Small intestine (tissue), 7 donors: ENCODE measurements at regions not wholly inside any gene's neighbourhood (a gene's known extent, or its start where the extent isn't known, plus 50 kb on each side); places are given as distances from the start of the nearest gene placed in this dataset.

Source experiments
- DNase-seq, 2 donors: peaks; one replicate each; pipeline versions ENCODE4 v3.0.0 to v3.0.0-alpha.2; 2013
- FAIRE-seq: peaks from 2 replicates; lab custom pipeline; 2012; peaks lifted over from hg19 to GRCh38; lab: Jason Lieb, UNC
- H3K27ac ChIP-seq, 3 donors: one replicate each; pipeline ENCODE4 v1.5.1; 2013; ENCODE audit warnings: low read length in 2 of 3, mild to moderate bottlenecking in 2 of 3, control low read depth in 1 of 3, inconsistent platforms in 1 of 3, low read depth in 1 of 3, moderate library complexity in 1 of 3
- H3K27me3 ChIP-seq, 3 donors: one replicate each; pipeline ENCODE4 v1.6.1; 2013; ENCODE audit warnings: low read length in 3 of 3, inconsistent platforms in 1 of 3; ENCODE audit not compliant: control insufficient read depth in 3 of 3, insufficient read depth in 3 of 3
- H3K36me3 ChIP-seq, 3 donors: one replicate each; pipeline ENCODE4 v1.6.1; 2013; ENCODE audit warnings: low read length in 3 of 3, inconsistent platforms in 1 of 3, low read depth in 1 of 3, mild to moderate bottlenecking in 1 of 3, moderate library complexity in 1 of 3; ENCODE audit not compliant: control insufficient read depth in 3 of 3, insufficient read depth in 2 of 3
- H3K4me1 ChIP-seq, 3 donors: one replicate each; pipeline ENCODE4 v1.6.1; 2013; ENCODE audit warnings: low read length in 2 of 3, inconsistent platforms in 1 of 3, low read depth in 1 of 3, mild to moderate bottlenecking in 1 of 3, moderate library complexity in 1 of 3; ENCODE audit not compliant: control insufficient read depth in 3 of 3, insufficient read depth in 2 of 3
- H3K4me3 ChIP-seq, 3 donors: one replicate each; pipeline ENCODE4 v1.5.1; 2013; ENCODE audit warnings: low read length in 3 of 3, control low read depth in 1 of 3, inconsistent platforms in 1 of 3, low read depth in 1 of 3, mild to moderate bottlenecking in 1 of 3, moderate library complexity in 1 of 3
- H3K9me3 ChIP-seq, 2 donors: one replicate each; pipeline ENCODE4 v1.6.1; 2013; ENCODE audit warnings: low read depth in 1 of 2, low read length in 1 of 2; ENCODE audit not compliant: control insufficient read depth in 2 of 2, insufficient read depth in 1 of 2
- WGBS, 3 donors: extraction: QIAGEN DNeasy Blood & Tissue Kit; methylation state at CpG; one replicate each; pipeline ENCODE4 v1.1.7; 2013; 5-methylcytosine and 5-hydroxymethylcytosine counted together
- donor health status: healthy with polysubstance abuse.
- donor health status: control.
- donor health status: control.
- donor health status: Bipolar disorder and iron deficiency.
- donor health status: healthy.

- DNase-seq = peak in 1 of 2 donors; percentile 40
- Histone ChIP-seq H3K27ac (no peak overlapping the region), H3K4me3 (no peak overlapping the region), H3K4me1 (peaks cover 0 to 6% (median 0%) of the 10 kb centered on the region in 3 donors), H3K9me3 (no peaks in the 10 kb centered on the region), H3K27me3 (no peaks in the 10 kb centered on the region), H3K36me3 (no peaks in the 10 kb centered on the region)
- WGBS, 3 donors = 67 to 88% (median 86%) methylated on average over 3 of the region's 3 CpGs
- no peak for FAIRE-seq
Measured at GRCh38 chr13:60788156-60788829, 391.3 kb downstream of the TDRD3 start.

- Histone ChIP-seq H3K27me3 (no peaks in the 10 kb centered on the region), H3K4me1 (peaks cover 0 to 6% (median 0%) of the 10 kb centered on the region in 3 donors), H3K9me3 (peaks cover 0 to 2% of the 10 kb centered on the region in 2 donors), H3K36me3 (no peaks in the 10 kb centered on the region), H3K4me3 (no peak overlapping the region), H3K27ac (no peak overlapping the region)
- FAIRE-seq (no peak), DNase-seq (peak in 1 of 2 donors; percentile 15)
Measured at GRCh38 chr13:60787083-60787482, 390.1 kb downstream of the TDRD3 start.

- Histone ChIP-seq H3K27me3 (no peaks in the 10 kb centered on the region), H3K36me3 (no peaks in the 10 kb centered on the region), H3K4me1 (no peaks in the 10 kb centered on the region), H3K9me3 (no peaks in the 10 kb centered on the region), H3K27ac (no peak overlapping the region), H3K4me3 (no peak overlapping the region)
- FAIRE-seq (no peak), DNase-seq (no peak)
Measured at GRCh38 chr13:60772726-60773125, 375.7 kb downstream of the TDRD3 start.

GRCh38 chr13:60765700-60766411 is 368.8 kb downstream of the TDRD3 start:
- H3K9me3 ChIP-seq = no peaks in the 10 kb centered on the region
- FAIRE-seq = no peak
- H3K4me3 ChIP-seq = no peak overlapping the region
- WGBS, 3 donors = 51 to 67% (median 62%) methylated on average over 5 of the region's 5 CpGs
- H3K27me3 ChIP-seq = no peaks in the 10 kb centered on the region
- peaks cover 0 to 17% (median 0%) of the 10 kb centered on the region in 3 donors for H3K4me1 ChIP-seq
- H3K27ac ChIP-seq = peak overlapping the region in 1 of 3 donors; percentile 30
- no peaks in the 10 kb centered on the region for H3K36me3 ChIP-seq
- DNase-seq = peak in 1 of 2 donors; percentile 27

- peaks cover 0 to 12% (median 0%) of the 10 kb centered on the region in 3 donors for H3K4me1 ChIP-seq
- no peaks in the 10 kb centered on the region for H3K27me3 ChIP-seq
- DNase-seq = peak; percentile 45 to 56
- H3K27ac ChIP-seq = no peak overlapping the region
- whole genome bisulfite sequencing, 3 donors = 1 to 15% (median 8%) methylated on average over 9 of the region's 9 CpGs
- no peaks in the 10 kb centered on the region for H3K36me3 ChIP-seq
- no peak overlapping the region for H3K4me3 ChIP-seq
- no peak for FAIRE-seq
- H3K9me3 ChIP-seq = no peaks in the 10 kb centered on the region
Measured at GRCh38 chr13:60759499-60759898, 362.5 kb downstream of the TDRD3 start.

GRCh38 chr13:60758637-60759036 is 361.6 kb downstream of the TDRD3 start:
- no peak overlapping the region for H3K27ac ChIP-seq
- FAIRE-seq = no peak
- 56 to 68% (median 65%) methylated on average over 1 of the region's 1 CpG for WGBS, 3 donors
- H3K36me3 ChIP-seq = no peaks in the 10 kb centered on the region
- H3K4me3 ChIP-seq = no peak overlapping the region
- no peaks in the 10 kb centered on the region for H3K27me3 ChIP-seq
- no peak for DNase-seq
- H3K9me3 ChIP-seq = no peaks in the 10 kb centered on the region
- H3K4me1 ChIP-seq = peaks cover 0 to 12% (median 0%) of the 10 kb centered on the region in 3 donors

- Histone ChIP-seq H3K36me3 (no peaks in the 10 kb centered on the region), H3K4me1 (peaks cover 0 to 12% (median 0%) of the 10 kb centered on the region in 3 donors), H3K27me3 (no peaks in the 10 kb centered on the region), H3K4me3 (no peak overlapping the region), H3K9me3 (no peaks in the 10 kb centered on the region), H3K27ac (no peak overlapping the region)
- 65 to 70% (median 67%) methylated on average over 7 of the region's 7 CpGs for WGBS, 3 donors
- DNase-seq (peak; percentile 39 to 47), FAIRE-seq (no peak)
Measured at GRCh38 chr13:60757501-60758215, 360.6 kb downstream of the TDRD3 start.

- Histone ChIP-seq H3K4me3 (no peak overlapping the region), H3K4me1 (peaks cover 0 to 12% (median 0%) of the 10 kb centered on the region in 3 donors), H3K9me3 (no peaks in the 10 kb centered on the region), H3K27ac (no peak overlapping the region), H3K27me3 (no peaks in the 10 kb centered on the region), H3K36me3 (no peaks in the 10 kb centered on the region)
- no peak for FAIRE-seq
- 65 to 77% (median 69%) methylated on average over 5 of the region's 5 CpGs for WGBS, 3 donors
- DNase-seq = no peak
Measured at GRCh38 chr13:60756306-60756705, 359.3 kb downstream of the TDRD3 start.
